GM10266 (cell line): ENCODE measurements at regions not wholly inside any gene's neighbourhood (a gene's known extent, or its start where the extent isn't known, plus 50 kb on each side); places are given as distances from the start of the nearest gene placed in this dataset.
"Not testable (repeated sequence)": the region's sequence is repeated elsewhere in the genome, so short reads cannot be mapped to it uniquely, and the experiment has no call there.

Experiments used
- DNase-seq: peaks from one replicate; pipeline ENCODE4 v3.0.0; 2012; ENCODE audit errors: extremely low spot score
- CTCF ChIP-seq: IDR thresholded peaks from 2 replicates; pipeline ENCODE4 v1.5.1; 2012; ENCODE audit warnings: mild to moderate bottlenecking, low read depth; ENCODE audit not compliant: control insufficient read depth, insufficient read depth; ENCODE audit errors: missing control alignments

GRCh38 chr16:33844533-33844932 is 385.1 kb downstream of the TP53TG3F start:
- TF ChIP-seq CTCF: peak; percentile 34
- not testable (repeated sequence) for DNase-seq
